ENCODE measurements at regions not wholly inside any gene's neighbourhood (a gene's known extent, or its start where the extent isn't known, plus 50 kb on each side); places are given as distances from the start of the nearest gene placed in this dataset.
"Not testable (repeated sequence)": the region's sequence is repeated elsewhere in the genome, so short reads cannot be mapped to it uniquely, and the experiment has no call there.

DNA sequence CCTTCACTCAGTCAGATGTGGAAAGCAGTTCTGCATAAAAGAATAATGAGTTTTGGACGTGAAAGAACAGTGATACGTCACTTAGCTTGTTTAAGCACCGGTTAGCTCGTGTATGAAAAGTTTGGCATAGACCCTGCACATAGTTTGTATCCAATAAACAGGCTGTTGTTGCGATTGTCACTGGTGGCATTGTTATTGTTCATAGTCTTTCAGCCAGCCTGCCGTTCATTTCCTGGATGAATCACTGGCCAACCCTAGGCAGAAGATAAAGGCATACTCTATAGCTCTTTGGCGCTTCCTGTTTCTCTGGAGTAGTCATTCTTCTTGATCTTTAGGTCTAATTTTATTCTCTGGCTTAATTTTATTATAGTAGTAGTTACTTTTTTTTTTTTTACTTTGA, 57.8 kb upstream of the ANKRD30A start:
- DNase-seq (ENCODE audit: low spot score): no peak

DNA sequence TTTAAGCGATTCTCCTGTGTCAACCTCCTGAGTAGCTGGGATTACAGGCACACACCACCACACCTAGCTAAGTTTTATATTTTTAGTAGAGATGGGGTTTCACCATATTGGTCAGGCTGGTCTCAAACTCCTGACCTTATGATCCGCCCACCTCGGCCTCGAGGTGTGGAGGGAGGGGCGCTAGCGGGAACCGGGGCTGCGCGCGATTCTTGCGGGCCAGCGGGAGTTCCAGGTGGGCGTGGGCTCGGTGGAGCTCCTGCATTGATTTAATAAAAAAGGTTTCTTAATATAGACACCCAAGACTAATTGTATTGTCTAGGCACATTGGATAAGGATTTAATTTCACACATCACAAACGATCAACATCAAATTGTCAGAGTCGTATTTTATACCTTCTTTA, 63.1 kb upstream of the ANKRD30A start:
- DNase-seq (ENCODE audit: low spot score): not testable (repeated sequence)

DNA sequence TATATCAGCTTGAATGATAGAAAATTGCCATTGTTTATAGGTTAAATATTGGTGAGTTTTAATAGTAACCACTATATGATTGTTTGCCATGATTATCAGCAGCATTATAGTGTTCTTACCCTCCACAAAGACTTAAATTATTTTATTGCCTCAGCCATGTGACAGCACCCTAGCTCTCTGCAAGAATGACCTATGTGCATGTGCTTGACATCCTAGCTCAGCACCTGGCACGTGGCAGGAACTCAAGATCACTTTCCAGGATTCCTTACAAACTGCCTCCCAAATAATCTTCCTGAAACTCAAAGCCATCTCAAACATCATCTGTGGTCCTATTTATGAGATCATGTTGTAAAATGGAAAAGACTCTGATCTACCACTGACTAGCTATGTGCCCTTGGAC, 68.1 kb upstream of the ANKRD30A start:
- no peak for DNase-seq (ENCODE audit: low spot score)

DNA sequence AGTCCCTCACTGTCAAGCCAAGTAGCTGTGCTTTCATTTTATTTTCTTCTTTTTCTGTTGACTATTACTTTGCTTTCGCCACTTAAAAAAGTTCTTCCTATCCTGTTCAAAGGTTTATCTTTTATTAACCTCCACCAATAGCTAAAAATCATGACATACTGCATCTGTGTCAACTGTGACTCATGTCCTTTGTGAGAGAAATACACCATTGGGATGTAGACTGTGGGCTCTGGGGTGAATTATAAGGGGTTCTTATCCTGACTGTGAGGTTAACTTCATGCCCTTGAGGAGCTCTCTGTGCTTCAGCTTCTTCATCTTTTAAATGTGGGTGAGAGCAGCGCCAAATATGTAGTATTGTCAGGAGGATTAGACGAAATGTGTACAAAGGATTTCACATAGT, 71.9 kb upstream of the ANKRD30A start:
- DNase-seq (ENCODE audit: low spot score): no peak

DNA sequence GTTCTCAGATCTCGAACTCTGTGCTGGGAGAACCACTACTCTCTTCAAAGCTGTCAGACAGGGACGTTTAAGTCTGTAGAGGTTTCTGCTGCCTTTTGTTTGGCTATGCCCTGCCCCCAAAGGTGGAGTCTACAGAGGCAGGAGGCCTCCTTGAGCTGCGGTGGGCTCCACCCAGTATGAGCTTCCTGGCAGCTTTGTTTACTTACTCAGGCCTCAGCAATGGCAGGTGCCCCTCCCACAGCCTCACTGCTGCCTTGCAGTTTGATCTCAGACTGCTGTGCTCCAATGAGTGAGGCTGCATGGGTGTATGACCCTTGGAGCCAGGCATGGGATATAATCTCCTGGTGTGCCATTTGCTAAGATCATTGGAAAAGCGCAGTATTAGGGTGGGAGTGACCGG, 75.4 kb upstream of the ANKRD30A start:
- DNase-seq (ENCODE audit: low spot score): not testable (repeated sequence)

DNA sequence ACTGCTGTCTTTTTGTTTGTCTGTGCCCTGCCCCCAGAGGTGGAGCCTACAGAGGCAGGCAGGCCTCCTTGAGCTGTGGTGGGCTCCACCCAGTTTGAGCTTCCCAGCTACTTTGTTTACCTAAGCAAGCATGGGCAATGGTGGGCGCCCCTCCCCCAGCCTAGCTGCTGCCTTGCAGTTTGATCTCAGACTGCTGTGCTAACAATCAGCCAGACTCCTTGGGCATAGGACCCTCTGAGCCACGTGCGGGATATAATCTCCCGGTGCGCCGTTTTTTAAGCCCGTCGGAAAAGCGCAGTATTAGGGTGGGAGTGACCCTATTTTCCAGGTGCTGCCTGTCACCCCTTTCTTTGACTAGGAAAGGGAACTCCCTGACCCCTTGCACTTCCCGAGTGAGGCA, 81.1 kb upstream of the ANKRD30A start:
- not testable (repeated sequence) for DNase-seq (ENCODE audit: low spot score)

DNA sequence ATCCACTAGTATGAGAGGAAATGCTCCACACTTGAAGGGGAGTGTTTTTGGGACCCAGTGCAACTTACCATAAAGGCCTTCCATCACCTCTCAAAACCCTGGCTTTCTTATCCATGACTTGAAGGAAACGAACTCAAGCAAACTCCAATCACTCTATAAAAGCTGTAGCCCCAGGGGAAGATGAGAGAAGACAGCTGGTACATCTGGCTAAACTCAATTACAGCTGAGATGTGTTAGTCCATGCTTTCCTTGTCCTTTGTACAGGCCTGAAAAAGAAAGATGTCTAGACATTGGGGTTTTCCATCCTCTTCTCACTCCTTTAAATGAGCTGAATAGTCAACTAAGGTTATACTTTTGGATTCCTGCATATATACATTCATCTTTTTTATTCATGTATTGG, 89.5 kb upstream of the ANKRD30A start:
- no peak for DNase-seq (ENCODE audit: low spot score)

DNA sequence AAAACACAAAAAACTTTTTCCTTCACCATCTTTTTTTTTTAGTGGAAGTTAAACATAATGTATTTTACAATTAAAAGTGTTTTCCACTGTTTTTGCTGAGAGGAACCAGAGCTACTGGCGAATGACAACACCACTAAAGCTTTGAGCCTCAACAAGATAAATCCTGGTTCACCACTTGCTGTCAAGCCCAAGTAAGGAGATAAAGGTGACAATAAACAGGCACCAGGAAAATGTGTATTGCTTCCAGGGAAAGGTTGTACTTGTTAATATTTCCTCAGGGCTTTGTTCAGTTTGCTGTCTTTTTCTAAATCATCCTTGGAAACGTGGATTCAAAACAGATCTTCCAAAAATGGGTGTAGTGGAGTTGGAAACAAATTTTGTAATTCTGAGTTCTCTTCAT, 109.9 kb upstream of the ANKRD30A start:
- DNase-seq (ENCODE audit: low spot score): no peak

DNA sequence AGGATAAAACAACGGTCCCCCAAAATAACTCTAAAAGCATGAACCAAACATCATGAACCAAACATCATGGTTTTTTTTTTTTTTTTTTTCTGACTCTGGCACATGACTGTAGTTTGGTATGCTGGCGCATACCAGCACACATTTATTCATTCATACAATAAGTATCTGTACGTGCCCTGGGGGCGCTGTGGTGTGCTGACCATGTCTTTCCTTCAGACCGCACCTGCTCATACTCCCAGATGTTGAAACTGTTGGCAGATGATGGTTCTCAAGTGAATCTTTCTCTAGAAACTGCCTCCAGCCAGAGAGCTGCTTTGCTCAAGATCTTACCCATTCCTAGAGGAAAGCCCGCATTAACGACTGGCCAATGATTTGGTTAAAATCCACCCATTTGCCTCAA, 114.7 kb upstream of the ANKRD30A start:
- DNase-seq (ENCODE audit: low spot score): no peak

DNA sequence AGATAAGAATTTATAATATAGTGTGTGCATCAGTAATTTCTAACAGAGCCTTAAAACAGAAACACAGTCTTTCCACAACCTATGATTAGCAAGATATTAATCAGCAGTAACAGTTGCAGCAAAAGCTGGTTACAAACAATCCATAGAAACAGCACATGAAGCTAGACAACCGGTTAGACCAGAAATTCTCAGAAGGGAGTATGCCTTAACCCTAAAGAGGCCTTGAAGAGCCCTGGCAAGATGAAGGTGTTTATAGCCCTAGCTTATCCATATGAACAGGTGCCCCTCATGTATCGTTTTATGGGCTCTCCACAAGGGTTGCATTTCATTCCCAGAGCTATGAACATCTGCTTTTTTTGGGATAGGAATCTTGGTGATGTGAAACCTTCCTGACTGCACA, 117.1 kb upstream of the ANKRD30A start:
- not testable (repeated sequence) for DNase-seq (ENCODE audit: low spot score)

DNA sequence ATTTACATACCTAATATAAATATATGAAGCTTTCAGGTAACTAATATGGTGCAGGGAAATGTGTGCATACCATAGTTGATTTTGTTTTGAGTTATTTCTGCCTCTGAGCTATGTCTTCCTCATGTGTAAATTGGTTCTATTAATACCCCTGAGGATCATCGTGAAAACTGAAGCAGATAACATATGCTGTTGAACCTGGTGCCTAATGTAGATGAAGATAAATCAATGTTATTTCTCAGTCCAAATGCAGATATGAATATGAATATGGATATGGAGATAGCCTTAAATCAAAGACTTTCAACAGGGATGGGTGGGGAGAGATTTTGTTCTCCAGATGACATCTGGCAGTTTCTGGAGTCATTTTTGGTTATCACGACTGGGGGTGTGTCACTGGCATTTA, 122.3 kb upstream of the ANKRD30A start:
- no peak for DNase-seq (ENCODE audit: low spot score)

DNA sequence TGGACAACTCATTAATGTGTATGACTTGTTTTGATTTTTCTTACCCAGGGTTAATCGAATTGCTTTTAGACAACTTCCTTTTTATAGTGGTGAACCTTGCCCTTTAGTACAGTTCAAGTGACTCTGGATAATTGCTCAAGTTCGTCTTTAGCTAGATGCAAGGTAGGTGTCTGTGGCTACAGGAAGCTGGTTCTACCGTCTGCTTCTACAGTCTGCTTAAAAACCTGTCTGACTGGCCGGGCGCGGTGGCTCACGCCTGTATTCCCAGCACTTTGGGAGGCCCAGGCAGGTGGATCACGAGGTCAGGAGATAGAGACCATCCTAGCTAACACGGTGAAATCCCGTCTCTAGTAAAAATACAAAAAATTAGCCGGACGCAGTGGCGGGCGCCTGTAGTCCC, 129.6 kb upstream of the ANKRD30A start:
- DNase-seq (ENCODE audit: low spot score): not testable (repeated sequence)

DNA sequence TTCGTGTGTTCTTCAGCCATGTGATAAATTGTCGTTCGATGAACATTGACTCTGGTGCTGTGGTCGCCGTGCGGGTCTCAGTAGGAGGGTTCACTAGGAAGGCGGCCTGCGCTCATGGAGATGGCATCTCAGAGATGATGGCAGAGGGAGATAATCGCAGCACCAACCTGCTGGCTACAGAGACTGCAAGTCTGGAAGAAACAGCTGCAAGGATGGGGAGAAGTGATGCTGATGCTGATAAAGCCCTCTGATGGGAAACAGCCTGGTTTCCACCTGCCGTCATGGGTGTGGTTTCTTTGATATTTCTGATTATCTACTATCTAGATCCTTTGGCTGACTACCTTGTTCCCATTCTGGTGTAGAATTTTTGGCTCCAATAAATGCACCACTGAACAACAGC, 130.5 kb upstream of the ANKRD30A start:
- no peak for DNase-seq (ENCODE audit: low spot score)

DNA sequence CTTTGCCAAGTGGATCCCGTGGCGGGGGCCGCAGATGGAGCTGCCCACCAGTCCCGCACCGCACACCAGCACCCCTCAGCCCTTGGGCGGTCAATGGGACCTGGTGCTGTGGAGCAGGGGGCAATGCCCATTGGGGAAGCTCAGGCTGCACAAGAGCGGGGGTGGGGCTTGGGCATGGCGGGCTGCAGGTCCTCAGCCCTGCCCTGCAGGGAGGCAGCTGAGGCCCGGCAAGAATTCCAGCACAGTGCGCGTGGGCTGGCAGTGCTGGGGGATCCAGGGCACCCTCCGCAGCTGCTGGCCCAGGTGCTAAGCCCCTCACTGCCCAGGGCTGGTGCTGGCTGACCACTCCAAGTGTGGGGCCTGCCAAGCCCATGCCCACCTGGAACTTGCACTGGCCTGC, 136.2 kb upstream of the ANKRD30A start:
- no peak for DNase-seq (ENCODE audit: low spot score)

DNA sequence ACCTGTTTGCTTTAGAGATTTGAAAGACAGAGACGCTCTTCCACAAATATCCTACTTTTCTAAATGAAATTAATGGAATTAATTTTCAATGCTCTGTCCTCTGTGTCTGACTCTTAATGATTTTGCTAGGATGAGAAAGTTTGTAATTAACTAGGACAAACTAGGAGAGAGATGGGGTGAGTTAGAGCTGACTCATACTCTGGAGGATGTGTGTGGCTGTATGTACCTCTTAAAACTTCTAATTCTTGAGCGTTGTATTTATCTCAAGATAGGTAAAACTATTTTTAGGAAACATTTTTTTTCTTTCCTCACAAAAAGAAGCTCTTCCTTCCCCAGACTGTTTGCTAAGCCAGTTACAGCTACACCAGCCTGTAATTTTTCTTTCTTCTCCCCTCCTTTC, 178.8 kb upstream of the ANKRD30A start:
- no peak for DNase-seq (ENCODE audit: low spot score)

DNA sequence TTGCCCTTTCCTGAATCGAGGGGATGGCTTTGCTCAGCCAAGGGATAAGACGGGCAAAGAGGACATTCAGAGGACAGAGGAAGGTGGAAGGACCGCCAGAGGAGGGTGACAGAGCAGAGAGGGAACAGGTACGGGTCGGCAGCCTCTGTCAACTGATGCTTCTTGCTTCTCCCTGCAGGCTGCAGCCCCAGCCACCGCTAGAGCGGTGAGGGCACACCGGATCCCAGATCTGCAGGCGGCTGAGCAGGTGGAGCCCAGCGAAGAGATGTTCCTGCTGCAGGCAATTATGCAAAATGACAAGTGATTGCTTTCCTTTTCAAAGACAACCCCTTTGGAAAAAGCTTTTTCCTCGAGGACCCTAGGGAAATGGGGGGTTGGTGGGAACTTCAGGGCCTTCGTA, 181.9 kb upstream of the ANKRD30A start:
- no peak for DNase-seq (ENCODE audit: low spot score)

DNA sequence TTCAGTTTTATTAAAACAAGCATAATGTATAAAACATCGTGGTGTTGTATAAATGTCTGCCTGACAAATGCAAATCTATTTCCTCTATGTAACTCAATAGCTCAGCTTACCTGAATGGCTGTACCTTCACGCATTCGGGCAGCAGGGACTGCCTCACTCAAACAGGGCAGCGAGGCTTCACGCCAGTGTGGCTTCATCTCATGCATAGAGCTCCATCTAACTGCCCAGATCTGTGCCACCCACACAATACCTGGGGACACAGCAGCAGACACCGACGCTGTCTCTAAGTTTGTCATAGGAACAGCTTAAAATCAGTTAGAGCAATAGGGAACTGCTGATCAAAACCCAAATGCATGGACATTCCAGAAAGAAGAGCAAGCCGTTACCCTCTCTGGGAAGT, 182.8 kb upstream of the ANKRD30A start:
- no peak for DNase-seq (ENCODE audit: low spot score)

DNA sequence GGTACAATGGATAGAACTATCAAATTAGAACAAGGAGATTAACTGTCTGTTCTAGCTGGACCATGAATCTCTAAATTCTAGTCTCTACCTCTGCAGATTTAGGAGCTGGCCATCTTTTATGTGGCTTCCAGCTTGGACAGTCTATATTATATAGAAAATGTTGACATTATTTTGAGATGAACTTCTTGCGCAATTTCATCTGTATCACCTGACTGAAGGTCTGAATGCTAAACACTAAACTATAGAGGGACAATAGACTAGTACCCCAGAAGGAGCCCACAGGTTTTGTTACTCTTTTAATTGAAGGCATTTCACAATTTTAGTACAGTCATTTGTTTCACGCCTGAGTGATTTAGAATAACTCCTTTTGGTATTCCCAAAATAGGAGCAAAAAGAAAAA, 222.4 kb upstream of the ANKRD30A start:
- no peak for DNase-seq (ENCODE audit: low spot score)

DNA sequence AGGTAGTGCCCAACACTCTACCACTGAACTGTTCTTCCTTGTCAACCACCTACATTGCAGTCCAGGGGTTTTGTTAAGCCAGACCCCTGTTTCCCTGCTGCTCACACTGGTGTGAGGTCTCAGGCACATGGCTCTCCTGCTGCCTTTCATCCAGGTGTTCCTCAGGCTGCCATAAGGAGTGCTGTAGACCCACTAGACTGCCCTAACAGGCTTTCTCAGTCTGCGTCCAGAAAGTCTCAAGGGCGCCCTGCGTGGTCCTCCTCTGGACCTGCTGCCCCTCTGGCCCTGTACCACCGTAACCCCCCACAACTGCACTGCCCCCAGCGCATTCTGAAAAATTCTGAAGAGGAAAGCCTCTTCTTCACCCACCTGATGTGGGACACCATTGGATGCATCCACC, 225.7 kb upstream of the ANKRD30A start:
- DNase-seq (ENCODE audit: low spot score): no peak

DNA sequence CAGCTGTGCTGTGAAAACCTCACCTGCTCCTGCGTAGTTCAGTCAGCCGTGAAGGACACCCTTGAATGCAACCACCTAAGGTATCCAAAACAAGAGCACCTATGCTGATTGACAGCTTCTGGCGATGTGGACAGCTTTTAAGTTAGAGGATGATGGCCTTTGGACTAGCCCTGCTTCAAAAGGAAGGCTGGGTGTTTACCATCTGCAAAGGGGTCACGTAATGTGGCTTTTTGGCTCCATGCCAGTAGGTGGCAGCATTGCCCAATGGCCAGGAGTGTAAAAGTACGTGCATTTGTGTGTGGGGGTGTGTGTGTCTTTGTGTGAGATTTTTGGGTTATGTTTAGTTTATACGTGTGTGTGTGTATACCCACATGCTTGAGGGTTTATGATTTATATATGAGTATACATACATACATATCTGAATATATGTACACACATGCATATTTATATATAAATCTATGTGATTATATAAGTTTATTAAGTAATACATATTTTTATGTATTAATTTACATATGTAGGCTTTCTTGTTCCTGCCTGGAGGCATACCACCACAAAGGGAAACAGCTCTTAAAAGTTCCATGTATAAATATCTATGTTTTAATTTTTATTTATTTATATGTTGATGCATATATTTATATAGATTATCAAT, 236.3 kb upstream of the ANKRD30A start:
- no peak for DNase-seq (ENCODE audit: low spot score)

DNA sequence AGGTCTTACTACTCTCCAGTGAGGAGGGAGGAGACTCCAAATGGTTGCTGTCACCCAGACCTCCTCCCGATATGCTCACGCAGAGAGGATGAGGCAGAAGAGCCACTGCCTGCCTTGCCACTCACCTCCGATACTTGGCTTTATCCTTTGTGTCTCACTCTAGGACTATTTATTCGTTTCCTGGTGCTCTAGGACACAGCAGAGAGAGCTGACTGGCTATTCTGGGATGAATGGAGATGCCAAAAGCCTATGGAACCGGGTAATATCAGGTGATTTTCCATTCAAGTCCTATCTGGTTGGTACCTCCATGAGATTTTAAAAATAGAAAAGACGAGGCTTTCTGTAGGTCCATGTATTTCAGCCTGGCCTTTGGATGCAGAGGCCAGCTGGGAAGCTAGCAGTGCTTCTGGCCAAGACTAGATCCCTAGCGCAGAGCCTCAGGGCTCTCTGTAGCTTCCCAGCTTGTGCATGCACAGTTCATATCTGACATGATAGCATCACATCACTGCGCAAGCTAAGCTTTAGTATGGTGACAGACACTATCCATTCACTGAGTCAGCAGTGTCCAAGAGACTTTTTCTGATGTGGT, 239.0 kb upstream of the ANKRD30A start:
- no peak for DNase-seq (ENCODE audit: low spot score)

DNA sequence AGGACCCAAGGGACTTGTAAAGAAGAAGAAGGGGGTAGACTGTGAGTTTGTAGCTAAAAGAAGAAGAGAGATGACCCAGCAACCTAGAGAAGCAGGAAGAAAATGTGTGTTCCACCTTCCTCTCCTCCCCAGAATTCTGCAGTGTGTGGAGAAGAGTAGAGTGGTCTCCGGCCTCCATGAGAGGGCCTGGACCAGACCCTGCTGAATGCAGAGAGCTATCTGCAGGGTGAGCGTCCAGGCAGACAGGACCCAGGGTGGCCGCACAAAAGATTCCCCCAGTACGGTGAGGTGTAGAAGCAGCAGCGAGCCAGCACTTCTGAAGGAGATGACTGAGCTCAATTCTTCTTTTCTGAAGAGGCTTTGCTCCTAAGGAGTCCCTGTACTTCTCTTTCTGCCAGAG, 239.7 kb upstream of the ANKRD30A start:
- DNase-seq (ENCODE audit: low spot score): no peak

DNA sequence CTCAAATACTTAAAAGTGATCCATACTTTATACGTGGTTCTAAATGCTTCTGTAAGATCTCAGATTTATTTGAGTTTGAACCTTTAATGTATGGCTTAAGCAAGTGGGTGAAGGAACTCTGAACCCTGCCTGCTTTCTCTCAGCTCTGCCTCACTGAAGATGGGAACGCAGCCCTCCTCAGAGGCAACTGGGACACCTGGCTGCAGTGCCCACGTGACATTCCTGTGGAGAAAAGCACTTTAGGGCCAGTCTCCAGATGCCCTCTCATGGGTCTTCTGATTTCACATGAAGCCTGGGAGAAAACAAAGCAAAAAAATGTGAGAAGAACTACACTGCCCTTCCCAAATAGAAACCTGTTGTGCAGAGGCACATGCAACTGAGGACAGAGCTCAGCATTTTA, 242.6 kb upstream of the ANKRD30A start:
- no peak for DNase-seq (ENCODE audit: low spot score)

DNA sequence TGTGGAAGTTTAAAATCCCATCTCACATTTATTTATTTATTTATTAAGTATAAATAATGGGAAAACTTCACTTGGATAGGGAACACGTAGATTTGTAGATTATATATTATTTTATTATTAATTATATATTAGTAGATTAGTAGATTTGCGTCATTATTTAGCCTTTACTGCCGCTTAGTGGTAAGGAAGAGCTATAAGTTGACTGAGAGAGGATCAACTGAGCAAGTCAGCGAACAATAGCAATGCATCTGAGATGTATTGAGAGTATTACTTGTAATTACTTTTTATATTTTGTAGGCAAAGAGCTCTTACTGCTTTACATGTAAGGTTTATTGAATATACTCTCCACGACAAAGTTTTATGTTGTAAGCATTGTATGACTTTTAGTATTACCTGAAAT, 244.5 kb upstream of the ANKRD30A start:
- peak; percentile 27 for DNase-seq (ENCODE audit: low spot score)

Data from AG08395 (cell line).